Cardiac muscle cell (in vitro differentiated cells and primary cell): ENCODE measurements at regions not wholly inside any gene's neighbourhood (a gene's known extent, or its start where the extent isn't known, plus 50 kb on each side); places are given as distances from the start of the nearest gene placed in this dataset.

Source experiments
- DNase-seq, 2 donors: peaks; one replicate each; pipeline versions ENCODE4 v3.0.0 to v3.0.0-alpha.2; 2010 to 2017; ENCODE audit warnings: low read depth in 1 of 2, low spot score in 1 of 2
- H3K27ac ChIP-seq: fragments of 200-600 bp; sonication (generic); 2 replicates; pipeline ENCODE4 v1.5.1; 2016
- H3K27me3 ChIP-seq: fragments of 200-600 bp; sonication (generic); 2 replicates; pipeline ENCODE4 v1.6.0; 2016; ENCODE audit warnings: control low read depth
- H3K36me3 ChIP-seq: fragments of 200-600 bp; sonication (generic); 2 replicates; pipeline ENCODE4 v1.5.1; 2016; ENCODE audit warnings: control low read depth
- H3K4me1 ChIP-seq: fragments of 200-600 bp; sonication (generic); 2 replicates; pipeline ENCODE4 v1.8.1; 2017; ENCODE audit warnings: low read depth, mild to moderate bottlenecking, mixed run types
- H3K4me3 ChIP-seq: fragments of 200-600 bp; sonication (generic); 2 replicates; pipeline ENCODE4 v1.5.1; 2016; ENCODE audit warnings: mild to moderate bottlenecking
- H3K9me3 ChIP-seq: fragments of 200-600 bp; sonication (generic); 2 replicates; pipeline ENCODE4 v1.5.1; 2017; ENCODE audit warnings: low read depth, mild to moderate bottlenecking, control low read depth
- TF ChIP-seq, protein P1 (sequence below): IDR thresholded peaks from 2 replicates; pipeline ENCODE4 v1.5.1; 2012; ENCODE audit warnings: low read depth, mild to moderate bottlenecking, low read length

DNA sequence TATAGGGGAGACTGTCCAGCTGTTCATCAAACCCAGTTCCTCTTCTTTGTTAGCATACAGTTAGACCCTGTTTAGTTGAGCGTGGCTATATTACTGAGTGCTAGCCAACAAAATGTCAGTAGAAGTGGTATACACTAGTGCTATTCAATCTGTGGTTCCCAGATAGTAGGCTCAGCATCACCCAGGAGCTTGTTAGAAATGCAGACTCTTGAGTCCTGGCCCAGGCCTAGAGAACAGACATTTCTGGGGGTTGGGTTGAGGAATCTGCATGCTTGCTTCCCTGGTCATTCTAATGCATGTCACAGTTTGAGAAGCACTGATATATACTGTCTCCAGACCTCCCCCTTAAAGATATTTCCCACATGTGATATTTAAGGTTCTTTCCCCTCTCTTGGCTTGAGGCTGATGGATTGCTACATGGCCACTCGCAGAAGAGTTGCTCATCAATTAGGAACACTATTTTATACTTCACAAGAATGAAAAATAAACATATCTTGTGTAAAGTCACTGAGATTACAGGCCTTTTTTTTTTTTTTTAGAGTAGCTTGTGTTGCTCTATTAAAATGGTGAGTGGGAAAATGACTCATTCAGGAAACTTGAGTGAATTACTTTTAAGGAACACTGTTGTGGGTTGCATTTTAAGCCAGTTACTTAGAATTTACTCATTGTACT lies 289.0 kb downstream of the STIM2 start:
- H3K27me3 ChIP-seq = no peaks in the 10 kb centered on the region
- no peak for DNase-seq
- no peaks in the 10 kb centered on the region for H3K9me3 ChIP-seq
- H3K4me3 ChIP-seq = no peak overlapping the region
- H3K4me1 ChIP-seq = no peaks in the 10 kb centered on the region
- no peaks in the 10 kb centered on the region for H3K36me3 ChIP-seq
- TF ChIP-seq, protein P1, sequence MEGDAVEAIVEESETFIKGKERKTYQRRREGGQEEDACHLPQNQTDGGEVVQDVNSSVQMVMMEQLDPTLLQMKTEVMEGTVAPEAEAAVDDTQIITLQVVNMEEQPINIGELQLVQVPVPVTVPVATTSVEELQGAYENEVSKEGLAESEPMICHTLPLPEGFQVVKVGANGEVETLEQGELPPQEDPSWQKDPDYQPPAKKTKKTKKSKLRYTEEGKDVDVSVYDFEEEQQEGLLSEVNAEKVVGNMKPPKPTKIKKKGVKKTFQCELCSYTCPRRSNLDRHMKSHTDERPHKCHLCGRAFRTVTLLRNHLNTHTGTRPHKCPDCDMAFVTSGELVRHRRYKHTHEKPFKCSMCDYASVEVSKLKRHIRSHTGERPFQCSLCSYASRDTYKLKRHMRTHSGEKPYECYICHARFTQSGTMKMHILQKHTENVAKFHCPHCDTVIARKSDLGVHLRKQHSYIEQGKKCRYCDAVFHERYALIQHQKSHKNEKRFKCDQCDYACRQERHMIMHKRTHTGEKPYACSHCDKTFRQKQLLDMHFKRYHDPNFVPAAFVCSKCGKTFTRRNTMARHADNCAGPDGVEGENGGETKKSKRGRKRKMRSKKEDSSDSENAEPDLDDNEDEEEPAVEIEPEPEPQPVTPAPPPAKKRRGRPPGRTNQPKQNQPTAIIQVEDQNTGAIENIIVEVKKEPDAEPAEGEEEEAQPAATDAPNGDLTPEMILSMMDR = no peak
- no peak overlapping the region for H3K27ac ChIP-seq

GRCh38 chr4:27152703-27153102 lies 292.1 kb downstream of the STIM2 start:
- no peak overlapping the region for H3K4me3 ChIP-seq
- H3K9me3 ChIP-seq = no peaks in the 10 kb centered on the region
- no peaks in the 10 kb centered on the region for H3K4me1 ChIP-seq
- H3K36me3 ChIP-seq = no peaks in the 10 kb centered on the region
- H3K27ac ChIP-seq = no peak overlapping the region
- no peaks in the 10 kb centered on the region for H3K27me3 ChIP-seq
- no peak for DNase-seq
- TF ChIP-seq, protein P1 = no peak

DNA sequence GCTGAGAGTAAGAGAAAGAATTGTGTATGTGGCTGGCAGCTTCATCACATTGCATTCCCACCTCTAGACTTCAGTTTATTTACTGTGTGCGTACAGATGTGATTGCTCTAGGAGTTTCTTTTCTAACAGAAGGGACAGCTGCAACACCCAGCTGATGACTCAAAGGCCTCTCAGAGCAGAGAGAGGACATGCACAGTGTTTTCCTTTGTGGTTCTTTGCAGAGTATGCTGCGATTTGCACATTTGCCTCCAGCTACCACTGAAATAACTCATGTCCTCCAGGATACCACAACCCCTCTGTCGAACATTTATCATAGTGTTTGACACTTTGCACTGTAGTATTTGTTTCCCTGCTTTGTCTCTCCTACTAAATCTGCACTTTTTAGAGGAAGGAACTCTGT lies 294.1 kb downstream of the STIM2 start:
- Histone ChIP-seq H3K27ac (no peak overlapping the region), H3K9me3 (no peaks in the 10 kb centered on the region)
- DNase-seq = peak in 1 of 2 donors; percentile 5

DNA sequence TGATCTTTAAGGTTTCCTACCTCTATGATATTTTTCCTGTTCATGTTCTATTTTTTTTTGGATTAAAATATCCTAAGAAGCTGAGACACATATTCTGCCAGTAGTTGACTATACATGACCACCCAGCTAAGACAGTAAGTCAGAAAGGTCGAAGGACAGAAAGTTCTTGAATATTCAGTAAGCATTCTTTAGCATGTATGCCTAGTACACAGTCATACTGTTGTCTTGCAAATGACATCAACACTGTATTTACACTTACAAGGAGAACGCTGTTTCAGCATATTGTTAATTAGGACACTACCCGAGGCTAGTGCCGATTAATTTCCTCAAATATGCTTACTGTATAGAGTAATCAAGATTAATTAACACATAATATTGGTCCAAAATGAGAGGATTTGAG lies 300.6 kb downstream of the STIM2 start:
- Histone ChIP-seq H3K27me3 (no peaks in the 10 kb centered on the region), H3K27ac (no peak overlapping the region), H3K36me3 (no peaks in the 10 kb centered on the region), H3K4me3 (no peak overlapping the region), H3K9me3 (no peaks in the 10 kb centered on the region), H3K4me1 (no peaks in the 10 kb centered on the region)
- TF ChIP-seq, protein P1 = no peak
- DNase-seq = no peak

More for the DNA sequence above, 294.1 kb downstream of the STIM2 start:
- no peaks in the 10 kb centered on the region for H3K27me3 ChIP-seq
- no peaks in the 10 kb centered on the region for H3K4me1 ChIP-seq
- no peaks in the 10 kb centered on the region for H3K36me3 ChIP-seq
- TF ChIP-seq, protein P1 = no peak
- H3K4me3 ChIP-seq = no peak overlapping the region

GRCh38 chr4:27168783-27169182 lies 308.1 kb downstream of the STIM2 start:
- no peaks in the 10 kb centered on the region for H3K36me3 ChIP-seq
- TF ChIP-seq, protein P1 = no peak
- H3K4me3 ChIP-seq = no peak overlapping the region

More at GRCh38 chr4:27168783-27169182, 308.1 kb downstream of the STIM2 start:
- no peak for DNase-seq
- no peaks in the 10 kb centered on the region for H3K27me3 ChIP-seq
- no peaks in the 10 kb centered on the region for H3K9me3 ChIP-seq
- H3K4me1 ChIP-seq = no peaks in the 10 kb centered on the region
- no peak overlapping the region for H3K27ac ChIP-seq
